ENCODE measurements at regions not wholly inside any gene's neighbourhood (a gene's known extent, or its start where the extent isn't known, plus 50 kb on each side); places are given as distances from the start of the nearest gene placed in this dataset.

GRCh38 chr1:83770319-83770661 is 228.6 kb downstream of the TTLL7 start:
- no peak for DNase-seq (ENCODE audit: low read depth)

- peak; percentile 6 for DNase-seq (ENCODE audit: low read depth)
These were observed 229.2 kb downstream of the TTLL7 start for GRCh38 chr1:83769594-83770318.

GRCh38 chr1:83769072-83769471 is 229.9 kb downstream of the TTLL7 start:
- DNase-seq (ENCODE audit: low read depth): no peak

GRCh38 chr1:83766241-83766691 is 232.7 kb downstream of the TTLL7 start:
- DNase-seq (ENCODE audit: low read depth): no peak

- DNase-seq (ENCODE audit: low read depth): no peak
These were observed 233.8 kb downstream of the TTLL7 start for GRCh38 chr1:83765125-83765524.

GRCh38 chr1:83764209-83764608 is 234.7 kb downstream of the TTLL7 start:
- DNase-seq (ENCODE audit: low read depth): no peak

- no peak for DNase-seq (ENCODE audit: low read depth)
These were observed 235.4 kb downstream of the TTLL7 start for GRCh38 chr1:83763361-83764095.

GRCh38 chr1:83762416-83762815 is 236.5 kb downstream of the TTLL7 start:
- DNase-seq (ENCODE audit: low read depth): no peak

- no peak for DNase-seq (ENCODE audit: low read depth)
These were observed 236.9 kb downstream of the TTLL7 start for GRCh38 chr1:83762039-83762365.

- no peak for DNase-seq (ENCODE audit: low read depth)
These were observed 237.5 kb downstream of the TTLL7 start for GRCh38 chr1:83761167-83762038.

GRCh38 chr1:83760226-83761021 is 238.5 kb downstream of the TTLL7 start:
- no peak for DNase-seq (ENCODE audit: low read depth)

GRCh38 chr1:83756984-83757717 is 241.8 kb downstream of the TTLL7 start:
- no peak for DNase-seq (ENCODE audit: low read depth)

- no peak for DNase-seq (ENCODE audit: low read depth)
These were observed 247.3 kb downstream of the TTLL7 start for GRCh38 chr1:83751602-83752001.

- no peak for DNase-seq (ENCODE audit: low read depth)
These were observed 248.7 kb downstream of the TTLL7 start for GRCh38 chr1:83750201-83750600.

GRCh38 chr1:83747853-83748482 is 251.0 kb downstream of the TTLL7 start:
- DNase-seq (ENCODE audit: low read depth): no peak

GRCh38 chr1:83746234-83746633 is 252.7 kb downstream of the TTLL7 start:
- DNase-seq (ENCODE audit: low read depth): no peak

GRCh38 chr1:83742446-83742845 is 256.5 kb downstream of the TTLL7 start:
- no peak for DNase-seq (ENCODE audit: low read depth)

- DNase-seq (ENCODE audit: low read depth): no peak
These were observed 257.2 kb downstream of the TTLL7 start for GRCh38 chr1:83741770-83742169.

- DNase-seq (ENCODE audit: low read depth): no peak
These were observed 257.6 kb downstream of the TTLL7 start for GRCh38 chr1:83741348-83741747.

GRCh38 chr1:83735526-83735925 is 263.4 kb downstream of the TTLL7 start:
- no peak for DNase-seq (ENCODE audit: low read depth)

- DNase-seq (ENCODE audit: low read depth): no peak
These were observed 264.5 kb downstream of the TTLL7 start for GRCh38 chr1:83734420-83734819.
